Mesenchymal stem cell (in vitro differentiated cells and primary cell): ENCODE measurements at regions not wholly inside any gene's neighbourhood (a gene's known extent, or its start where the extent isn't known, plus 50 kb on each side); places are given as distances from the start of the nearest gene placed in this dataset.

ENCODE experiments used
- DNase-seq: peaks from one replicate; pipeline ENCODE4 v3.0.0-alpha.2; 2013
- H2AFZ ChIP-seq: one replicate; pipeline ENCODE4 v1.6.1; 2013; ENCODE audit warnings: low read depth, mild to moderate bottlenecking, control low read depth, inconsistent platforms, low read length, moderate library complexity
- H2AK5ac ChIP-seq: 2 replicates; pipeline ENCODE4 v1.6.1; 2013; ENCODE audit warnings: low read length, moderate library complexity, mild to moderate bottlenecking, inconsistent platforms; ENCODE audit not compliant: severe bottlenecking
- H2BK120ac ChIP-seq: one replicate; pipeline ENCODE4 v1.6.1; 2013; ENCODE audit warnings: low read depth, mild to moderate bottlenecking, inconsistent platforms, low read length, moderate library complexity
- H2BK12ac ChIP-seq, 2 experiments: one replicate each; pipeline ENCODE4 v1.6.1; 2013; ENCODE audit warnings: inconsistent platforms in 2 of 2, low read length in 2 of 2, mild to moderate bottlenecking in 2 of 2, moderate library complexity in 2 of 2, control low read depth in 1 of 2
- H2BK15ac ChIP-seq: one replicate; pipeline ENCODE4 v1.6.1; 2013; ENCODE audit warnings: mild to moderate bottlenecking, low read depth, inconsistent platforms; ENCODE audit not compliant: poor library complexity, severe bottlenecking
- H2BK5ac ChIP-seq: 2 replicates; pipeline ENCODE4 v1.6.1; 2013; ENCODE audit warnings: low read depth, mild to moderate bottlenecking, low read length, control low read depth, inconsistent platforms; ENCODE audit not compliant: poor library complexity, severe bottlenecking
- H3K14ac ChIP-seq, 2 experiments: one replicate each; pipeline ENCODE4 v1.6.1; 2013; ENCODE audit warnings: inconsistent platforms in 2 of 2, low read length in 2 of 2, control low read depth in 1 of 2, mild to moderate bottlenecking in 1 of 2, moderate library complexity in 1 of 2
- H3K18ac ChIP-seq, 2 experiments: one replicate each; pipeline ENCODE4 v1.6.1; 2013; ENCODE audit warnings: inconsistent platforms in 2 of 2, low read length in 2 of 2, control low read depth in 1 of 2, low read depth in 1 of 2, mild to moderate bottlenecking in 1 of 2
- H3K23ac ChIP-seq, 2 experiments: one replicate each; pipeline ENCODE4 v1.6.1; 2013; ENCODE audit warnings: inconsistent platforms in 2 of 2, low read length in 2 of 2, mild to moderate bottlenecking in 2 of 2, moderate library complexity in 2 of 2, control low read depth in 1 of 2
- H3K27ac ChIP-seq: 2 replicates; pipeline ENCODE4 v1.5.1; 2013; ENCODE audit warnings: mild to moderate bottlenecking, moderate library complexity, low read length, control low read depth, inconsistent platforms; ENCODE audit not compliant: poor library complexity, severe bottlenecking
- H3K27me3 ChIP-seq, 2 experiments: 2 replicates each; pipeline versions ENCODE4 v1.6.1 to v1.7.0; 2013; ENCODE audit warnings: low read length in 2 of 2, mild to moderate bottlenecking in 2 of 2, moderate library complexity in 2 of 2, control low read depth in 1 of 2, inconsistent platforms in 1 of 2; ENCODE audit not compliant: control insufficient read depth in 1 of 2, insufficient read depth in 1 of 2
- H3K36me3 ChIP-seq, 2 experiments: 2 replicates each; pipeline versions ENCODE4 v1.6.1 to v1.7.0; 2013; ENCODE audit warnings: low read length in 2 of 2, control low read depth in 1 of 2, inconsistent platforms in 1 of 2, low read depth in 1 of 2, mild to moderate bottlenecking in 1 of 2; ENCODE audit not compliant: insufficient read depth in 2 of 2, control insufficient read depth in 1 of 2
- H3K4ac ChIP-seq, 2 experiments: one replicate each; pipeline ENCODE4 v1.6.1; 2013; ENCODE audit warnings: inconsistent platforms in 2 of 2, low read length in 2 of 2, mild to moderate bottlenecking in 2 of 2, moderate library complexity in 2 of 2, control low read depth in 1 of 2, low read depth in 1 of 2
- H3K4me1 ChIP-seq: 2 replicates; pipeline ENCODE4 v1.6.1; 2013; ENCODE audit warnings: low read depth, low read length, control low read depth; ENCODE audit not compliant: control insufficient read depth, insufficient read depth
- H3K4me2 ChIP-seq: 2 replicates; pipeline ENCODE4 v1.6.1; 2013; ENCODE audit warnings: low read length, mild to moderate bottlenecking, inconsistent platforms; ENCODE audit not compliant: poor library complexity, severe bottlenecking
- H3K4me3 ChIP-seq, 2 experiments: 2 replicates each; pipeline versions ENCODE4 v1.5.1 to v1.7.0; 2013; ENCODE audit warnings: low read length in 2 of 2, mild to moderate bottlenecking in 2 of 2, control low read depth in 1 of 2, low read depth in 1 of 2; ENCODE audit not compliant: insufficient read depth in 1 of 2
- H3K79me1 ChIP-seq: replicated peaks from 2 replicates; pipeline ENCODE4 v1.6.1; 2013; ENCODE audit warnings: mild to moderate bottlenecking, control low read depth, low read length, inconsistent platforms; ENCODE audit not compliant: poor library complexity, severe bottlenecking
- H3K9ac ChIP-seq: 2 replicates; pipeline ENCODE4 v1.7.0; 2013; ENCODE audit warnings: mild to moderate bottlenecking, low read length, moderate library complexity
- H3K9me3 ChIP-seq: 2 replicates; pipeline ENCODE4 v1.7.0; 2013; ENCODE audit warnings: mild to moderate bottlenecking, low read length; ENCODE audit not compliant: control insufficient read depth
- H4K8ac ChIP-seq: one replicate; pipeline ENCODE4 v1.6.1; 2013; ENCODE audit warnings: inconsistent platforms, mild to moderate bottlenecking, low read length, moderate library complexity
- H4K91ac ChIP-seq: one replicate; pipeline ENCODE4 v1.6.1; 2013; ENCODE audit warnings: mild to moderate bottlenecking, low read length, inconsistent platforms
- WGBS: methylation state at CpG from one replicate; pipeline ENCODE4 v1.1.7; 2013; ENCODE audit warnings: mixed read lengths; 5-methylcytosine and 5-hydroxymethylcytosine counted together

DNA sequence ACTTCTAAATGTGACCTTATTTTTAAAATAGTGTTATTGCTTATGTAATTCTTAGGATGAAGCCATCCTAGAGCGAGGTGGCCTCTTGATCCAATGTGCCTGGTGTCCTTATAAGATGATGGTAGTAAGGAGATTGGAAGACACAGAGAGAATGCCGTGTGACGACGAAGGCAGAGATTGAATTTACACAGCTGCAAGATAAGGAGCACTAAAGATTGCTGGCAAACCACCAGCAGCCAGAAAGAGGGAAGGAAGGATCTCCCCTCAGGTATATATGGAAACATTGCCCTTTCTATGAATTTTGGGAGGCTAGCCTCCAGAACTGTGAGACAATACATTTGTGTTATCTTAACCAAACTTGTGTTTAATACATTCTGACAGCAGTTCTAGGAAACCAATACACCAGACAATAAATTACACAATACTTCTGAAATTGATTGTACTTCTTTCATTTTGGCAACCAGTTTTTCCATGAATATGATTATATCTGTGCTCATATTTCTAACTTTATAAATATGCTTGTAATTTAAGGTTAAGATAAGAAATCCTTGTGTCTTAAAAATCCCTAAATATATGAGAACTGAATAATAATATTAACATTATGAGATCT lies 86.3 kb upstream of the VPREB1 start:
- WGBS: 66% methylated on average over 4 of the region's 4 CpGs
- H4K91ac ChIP-seq: no peak overlapping the region
- no peak overlapping the region for H2BK120ac ChIP-seq

DNA sequence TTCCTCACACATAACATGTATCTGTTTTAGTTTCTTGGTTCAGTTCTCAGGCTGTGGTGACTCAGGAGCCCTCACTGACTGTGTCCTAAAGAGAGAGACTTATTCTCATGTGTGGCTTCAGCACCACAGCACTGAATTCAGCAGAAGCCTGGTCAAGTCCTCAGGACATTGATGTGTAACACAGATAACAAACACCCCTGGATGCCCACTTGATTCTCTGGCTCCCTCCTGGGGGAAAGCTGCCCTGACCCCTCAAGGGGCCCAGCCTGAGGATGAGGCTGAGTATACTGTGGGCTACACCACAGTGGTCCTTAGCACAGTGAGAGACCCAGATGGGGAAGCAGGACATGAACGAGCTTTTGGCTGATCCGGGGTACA lies 87.2 kb upstream of the VPREB1 start:
- Histone ChIP-seq H3K9ac (no peak overlapping the region), H3K14ac (no peak overlapping the region), H3K9me3 (no peaks in the 10 kb centered on the region), H3K4me1 (peaks cover 2% of the 10 kb centered on the region), H2AFZ (no peak overlapping the region), H3K4me3 (no peak overlapping the region), H4K8ac (no peak overlapping the region), H3K4me2 (no peak overlapping the region), H2BK15ac (no peak overlapping the region), H2BK12ac (no peak overlapping the region), H3K27me3 (peaks cover 26 to 32% of the 10 kb centered on the region in 2 experiments), H3K36me3 (no peaks in the 10 kb centered on the region), H3K18ac (no peak overlapping the region), H2BK5ac (no peak overlapping the region), H4K91ac (no peak overlapping the region), H3K27ac (no peak overlapping the region), H3K79me1 (no peaks in the 10 kb centered on the region), H2BK120ac (no peak overlapping the region), H3K23ac (no peak overlapping the region), H2AK5ac (no peak overlapping the region), H3K4ac (no peak overlapping the region)
- DNase-seq: no peak
- 78% methylated on average over 2 of the region's 2 CpGs for WGBS

More for the DNA sequence above, 86.3 kb upstream of the VPREB1 start:
- Histone ChIP-seq H3K79me1 (no peaks in the 10 kb centered on the region), H2AK5ac (no peak overlapping the region), H3K27me3 (peaks cover 33 to 36% of the 10 kb centered on the region in 2 experiments), H2BK12ac (no peak overlapping the region), H3K27ac (no peak overlapping the region), H3K4ac (no peak overlapping the region), H3K4me3 (no peak overlapping the region), H3K9ac (no peak overlapping the region), H2BK15ac (no peak overlapping the region), H2BK5ac (no peak overlapping the region), H3K9me3 (no peaks in the 10 kb centered on the region), H3K18ac (no peak overlapping the region), H3K23ac (no peak overlapping the region), H3K4me2 (no peak overlapping the region), H3K14ac (no peak overlapping the region), H4K8ac (no peak overlapping the region), H3K36me3 (no peaks in the 10 kb centered on the region), H3K4me1 (peaks cover 2% of the 10 kb centered on the region), H2AFZ (no peak overlapping the region)
- DNase-seq: no peak

DNA sequence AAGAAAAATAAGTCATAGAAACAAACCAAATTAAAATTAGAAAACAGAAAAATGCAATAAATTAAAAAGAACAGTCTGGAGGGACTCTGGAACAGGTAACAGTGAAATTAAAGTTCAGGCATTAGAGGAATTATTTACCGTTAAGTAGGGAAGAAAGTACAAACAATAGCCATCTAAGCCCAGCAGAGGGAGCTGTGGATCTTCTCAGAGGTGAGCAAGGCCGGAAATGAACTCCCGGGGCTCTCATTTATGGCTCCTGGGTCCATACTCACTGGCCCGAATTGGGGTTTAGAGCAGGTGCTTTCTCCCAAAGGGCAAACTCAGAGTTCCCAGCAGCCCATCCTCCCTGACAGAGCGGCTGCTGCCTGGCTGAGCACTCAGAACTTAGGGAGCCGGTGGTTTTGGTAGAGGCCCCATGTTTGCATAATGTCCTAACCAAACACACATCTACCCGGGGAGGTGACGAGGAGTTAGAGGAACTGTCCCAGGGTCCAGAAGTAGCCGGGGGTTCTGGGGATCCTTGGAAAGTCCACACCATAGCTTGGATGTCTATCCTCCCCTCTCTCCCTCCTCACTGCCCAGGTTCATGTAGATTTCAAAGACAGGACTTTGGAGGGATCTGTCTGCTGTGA lies 87.8 kb upstream of the VPREB1 start:
- H2BK15ac ChIP-seq: no peak overlapping the region
- H3K4me3 ChIP-seq: no peak overlapping the region
- no peak overlapping the region for H3K9ac ChIP-seq
- H2BK5ac ChIP-seq: no peak overlapping the region
- H3K27me3 ChIP-seq: peaks cover 26 to 32% of the 10 kb centered on the region in 2 experiments
- no peak overlapping the region for H3K27ac ChIP-seq
- H3K18ac ChIP-seq: no peak overlapping the region
- peak; percentile 56 for DNase-seq
- H2AFZ ChIP-seq: no peak overlapping the region
- no peak overlapping the region for H2BK120ac ChIP-seq
- H2AK5ac ChIP-seq: no peak overlapping the region
- H4K8ac ChIP-seq: peak overlapping the region; percentile 29
- H3K23ac ChIP-seq: no peak overlapping the region
- no peak overlapping the region for H4K91ac ChIP-seq
- no peak overlapping the region for H3K4me2 ChIP-seq
- 51% methylated on average over 9 of the region's 9 CpGs for WGBS
- H3K4ac ChIP-seq: no peak overlapping the region
- H3K36me3 ChIP-seq: no peaks in the 10 kb centered on the region
- H2BK12ac ChIP-seq: no peak overlapping the region
- peaks cover 2% of the 10 kb centered on the region for H3K4me1 ChIP-seq
- H3K9me3 ChIP-seq: no peaks in the 10 kb centered on the region
- no peak overlapping the region for H3K14ac ChIP-seq
- H3K79me1 ChIP-seq: no peaks in the 10 kb centered on the region

DNA sequence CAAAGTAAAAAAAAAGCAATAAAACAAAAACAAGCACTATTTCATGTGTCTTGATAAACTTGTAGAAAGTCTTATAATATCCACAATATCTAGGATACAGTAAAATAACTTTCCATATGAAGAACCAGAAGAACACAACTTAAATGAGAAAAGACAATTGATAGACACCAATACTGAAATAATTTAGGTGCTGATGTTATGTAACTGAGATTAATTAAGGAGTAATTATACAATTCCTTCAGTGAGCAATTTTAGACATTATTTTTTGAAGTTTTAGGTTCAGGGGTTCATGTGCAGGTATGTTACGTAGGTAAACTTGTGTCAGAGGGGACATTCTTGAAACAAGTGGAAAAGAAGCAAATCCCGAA lies 88.3 kb upstream of the VPREB1 start:
- H2BK15ac ChIP-seq: no peak overlapping the region
- no peak overlapping the region for H3K18ac ChIP-seq
- H2BK12ac ChIP-seq: no peak overlapping the region
- no peak overlapping the region for H2BK120ac ChIP-seq
- H3K9me3 ChIP-seq: no peaks in the 10 kb centered on the region
- no peak overlapping the region for H2BK5ac ChIP-seq
- no peak for DNase-seq
- no peak overlapping the region for H3K27ac ChIP-seq
- no peaks in the 10 kb centered on the region for H3K36me3 ChIP-seq
- no peak overlapping the region for H3K4ac ChIP-seq
- H4K91ac ChIP-seq: no peak overlapping the region
- no peak overlapping the region for H2AFZ ChIP-seq
- no peak overlapping the region for H3K9ac ChIP-seq
- WGBS: no CpG with 5 or more reads among the region's 2 CpGs
- H3K14ac ChIP-seq: no peak overlapping the region
- H3K4me1 ChIP-seq: peaks cover 2% of the 10 kb centered on the region
- H3K79me1 ChIP-seq: no peaks in the 10 kb centered on the region
- H3K4me2 ChIP-seq: no peak overlapping the region
- H4K8ac ChIP-seq: no peak overlapping the region
- H3K4me3 ChIP-seq: no peak overlapping the region
- no peak overlapping the region for H3K23ac ChIP-seq
- H2AK5ac ChIP-seq: no peak overlapping the region
- peaks cover 24 to 34% of the 10 kb centered on the region in 2 experiments for H3K27me3 ChIP-seq
